SK-N-SH treated with all-trans-retinoic acid at 6 μM for 48 hours (cell line): ENCODE measurements at regions not wholly inside any gene's neighbourhood (a gene's known extent, or its start where the extent isn't known, plus 50 kb on each side); places are given as distances from the start of the nearest gene placed in this dataset.

ENCODE experiments used
- ATAC-seq: fragments of 200-7000 bp; cut with Tn5 transposase; 3 replicates; pipeline ENCODE4 v1.9.1; 2020; ENCODE audit warnings: mild to moderate bottlenecking, moderate library complexity
- ARNTL ChIP-seq: fragments of 450-650 bp; formaldehyde crosslinking; IDR thresholded peaks from 2 replicates; pipeline ENCODE4 v1.5.0; 2020; ENCODE audit warnings: low read depth, mild to moderate bottlenecking, moderate library complexity, borderline replicate concordance
- BACH2 ChIP-seq: fragments of 250-450 bp; sonication (Bioruptor Pico); IDR thresholded peaks from 2 replicates; pipeline ENCODE4 v1.9.0; 2021; ENCODE audit warnings: mild to moderate bottlenecking, borderline replicate concordance
- CREB5 ChIP-seq: fragments of 250-450 bp; sonication (Bioruptor Pico); IDR thresholded peaks from 2 replicates; pipeline ENCODE4 v1.5.1; 2020; ENCODE audit warnings: low read depth, mild to moderate bottlenecking, moderate library complexity
- CSDC2 ChIP-seq: fragments of 250-450 bp; sonication (Bioruptor Pico); IDR thresholded peaks from 2 replicates; pipeline ENCODE4 v1.5.0; 2020; ENCODE audit warnings: mild to moderate bottlenecking, moderate library complexity
- CSRNP3 ChIP-seq: fragments of 250-450 bp; sonication (Bioruptor Pico); IDR thresholded peaks from 2 replicates; pipeline ENCODE4 v1.5.1; 2021; ENCODE audit warnings: mild to moderate bottlenecking, moderate library complexity
- ESRRG ChIP-seq: fragments of 250-450 bp; sonication (Bioruptor Pico); IDR thresholded peaks from 2 replicates; pipeline ENCODE4 v1.6.1; 2021; ENCODE audit warnings: mild to moderate bottlenecking
- GLIS3 ChIP-seq: fragments of 250-450 bp; sonication (Bioruptor Pico); IDR thresholded peaks from 2 replicates; pipeline ENCODE4 v1.5.0; 2020; ENCODE audit warnings: mild to moderate bottlenecking, moderate library complexity
- ISL1 ChIP-seq: fragments of 250-450 bp; sonication (Bioruptor Pico); IDR thresholded peaks from 2 replicates; pipeline ENCODE4 v2.1.2; 2022; ENCODE audit warnings: mild to moderate bottlenecking, moderate library complexity
- PPARA ChIP-seq: fragments of 250-450 bp; sonication (Bioruptor Pico); IDR thresholded peaks from 2 replicates; pipeline ENCODE4 v1.5.0; 2020; ENCODE audit warnings: mild to moderate bottlenecking, borderline replicate concordance
- SNAI2 ChIP-seq: fragments of 250-450 bp; sonication (Bioruptor Pico); IDR thresholded peaks from 2 replicates; pipeline ENCODE4 v1.5.0; 2020; ENCODE audit warnings: mild to moderate bottlenecking, moderate library complexity
- TCF4 ChIP-seq: fragments of 250-450 bp; sonication (Bioruptor Pico); IDR thresholded peaks from 2 replicates; pipeline ENCODE4 v1.8.0; 2021; ENCODE audit warnings: mild to moderate bottlenecking, moderate library complexity, borderline replicate concordance
- TOX ChIP-seq: fragments of 250-450 bp; sonication (Bioruptor Pico); IDR thresholded peaks from 2 replicates; pipeline ENCODE4 v1.8.0; 2021; ENCODE audit warnings: mild to moderate bottlenecking, moderate library complexity, borderline replicate concordance
- TSHZ2 ChIP-seq: fragments of 250-450 bp; sonication (Bioruptor Pico); IDR thresholded peaks from 2 replicates; pipeline ENCODE4 v1.5.0; 2020; ENCODE audit warnings: mild to moderate bottlenecking, moderate library complexity
- ZC3H10 ChIP-seq: fragments of 250-450 bp; sonication (Bioruptor Pico); IDR thresholded peaks from 2 replicates; pipeline ENCODE4 v1.5.1; 2021; ENCODE audit warnings: mild to moderate bottlenecking, moderate library complexity
- ZFP3 ChIP-seq: fragments of 250-450 bp; sonication (Bioruptor Pico); IDR thresholded peaks from 2 replicates; pipeline ENCODE4 v1.5.0; 2020; ENCODE audit warnings: mild to moderate bottlenecking, moderate library complexity
- ZFP30 ChIP-seq: fragments of 450-650 bp; formaldehyde crosslinking; IDR thresholded peaks from 2 replicates; pipeline ENCODE4 v1.5.0; 2022; ENCODE audit warnings: mild to moderate bottlenecking, moderate library complexity
- ZNF565 ChIP-seq: fragments of 450-650 bp; formaldehyde crosslinking; conservative IDR thresholded peaks from 2 replicates; pipeline ENCODE4 v1.5.0; 2020; ENCODE audit warnings: low read depth, mild to moderate bottlenecking, moderate library complexity
- ZNF70 ChIP-seq: fragments of 450-650 bp; formaldehyde crosslinking; IDR thresholded peaks from 2 replicates; pipeline ENCODE4 v1.5.0; 2020; ENCODE audit warnings: mild to moderate bottlenecking, moderate library complexity
- ZNF8 ChIP-seq: fragments of 450-650 bp; formaldehyde crosslinking; IDR thresholded peaks from 2 replicates; pipeline ENCODE4 v1.5.0; 2020; ENCODE audit warnings: mild to moderate bottlenecking, moderate library complexity
- TF ChIP-seq, protein P1 (sequence below): fragments of 250-450 bp; sonication (Bioruptor Pico); IDR thresholded peaks from 2 replicates; pipeline ENCODE4 v1.8.0; 2020; ENCODE audit warnings: mild to moderate bottlenecking, moderate library complexity, borderline replicate concordance
- TF ChIP-seq, protein P2 (sequence below): fragments of 250-450 bp; sonication (Bioruptor Pico); IDR thresholded peaks from 2 replicates; pipeline ENCODE4 v1.8.0; 2021; ENCODE audit warnings: low read depth, mild to moderate bottlenecking, moderate library complexity, borderline replicate concordance

- TF ChIP-seq BACH2 (no peak), CSRNP3 (CRISPR knock-in tag) (no peak), TSHZ2 (CRISPR knock-in tag) (no peak), TCF4 (no peak), TOX (CRISPR knock-in tag) (no peak), CREB5 (CRISPR knock-in tag) (no peak), CSDC2 (CRISPR knock-in tag) (no peak), ZNF70 (CRISPR knock-in tag) (no peak), SNAI2 (no peak), PPARA (CRISPR knock-in tag) (no peak), ZC3H10 (no peak), ZNF8 (CRISPR knock-in tag) (no peak), ARNTL (CRISPR knock-in tag) (no peak), ZFP30 (no peak)
- TF ChIP-seq, protein P1, sequence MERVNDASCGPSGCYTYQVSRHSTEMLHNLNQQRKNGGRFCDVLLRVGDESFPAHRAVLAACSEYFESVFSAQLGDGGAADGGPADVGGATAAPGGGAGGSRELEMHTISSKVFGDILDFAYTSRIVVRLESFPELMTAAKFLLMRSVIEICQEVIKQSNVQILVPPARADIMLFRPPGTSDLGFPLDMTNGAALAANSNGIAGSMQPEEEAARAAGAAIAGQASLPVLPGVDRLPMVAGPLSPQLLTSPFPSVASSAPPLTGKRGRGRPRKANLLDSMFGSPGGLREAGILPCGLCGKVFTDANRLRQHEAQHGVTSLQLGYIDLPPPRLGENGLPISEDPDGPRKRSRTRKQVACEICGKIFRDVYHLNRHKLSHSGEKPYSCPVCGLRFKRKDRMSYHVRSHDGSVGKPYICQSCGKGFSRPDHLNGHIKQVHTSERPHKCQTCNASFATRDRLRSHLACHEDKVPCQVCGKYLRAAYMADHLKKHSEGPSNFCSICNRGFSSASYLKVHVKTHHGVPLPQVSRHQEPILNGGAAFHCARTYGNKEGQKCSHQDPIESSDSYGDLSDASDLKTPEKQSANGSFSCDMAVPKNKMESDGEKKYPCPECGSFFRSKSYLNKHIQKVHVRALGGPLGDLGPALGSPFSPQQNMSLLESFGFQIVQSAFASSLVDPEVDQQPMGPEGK (CRISPR knock-in tag), result no peak
- TF ChIP-seq, protein P2, sequence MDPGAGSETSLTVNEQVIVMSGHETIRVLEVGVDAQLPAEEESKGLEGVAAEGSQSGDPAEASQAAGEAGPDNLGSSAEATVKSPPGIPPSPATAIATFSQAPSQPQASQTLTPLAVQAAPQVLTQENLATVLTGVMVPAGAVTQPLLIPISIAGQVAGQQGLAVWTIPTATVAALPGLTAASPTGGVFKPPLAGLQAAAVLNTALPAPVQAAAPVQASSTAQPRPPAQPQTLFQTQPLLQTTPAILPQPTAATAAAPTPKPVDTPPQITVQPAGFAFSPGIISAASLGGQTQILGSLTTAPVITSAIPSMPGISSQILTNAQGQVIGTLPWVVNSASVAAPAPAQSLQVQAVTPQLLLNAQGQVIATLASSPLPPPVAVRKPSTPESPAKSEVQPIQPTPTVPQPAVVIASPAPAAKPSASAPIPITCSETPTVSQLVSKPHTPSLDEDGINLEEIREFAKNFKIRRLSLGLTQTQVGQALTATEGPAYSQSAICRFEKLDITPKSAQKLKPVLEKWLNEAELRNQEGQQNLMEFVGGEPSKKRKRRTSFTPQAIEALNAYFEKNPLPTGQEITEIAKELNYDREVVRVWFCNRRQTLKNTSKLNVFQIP (CRISPR knock-in tag), result no peak
- no peak for ATAC-seq
Observed at GRCh38 chr16:17965133-17965900, 371.2 kb downstream of the NPIPA8 start.

- no peak for TF ChIP-seq ZFP3 (CRISPR knock-in tag)
- peak; percentile 48 for TF ChIP-seq ISL1 (CRISPR knock-in tag)
- no peak for ATAC-seq
Observed at GRCh38 chr16:17964196-17964595, 372.3 kb downstream of the NPIPA8 start.

DNA sequence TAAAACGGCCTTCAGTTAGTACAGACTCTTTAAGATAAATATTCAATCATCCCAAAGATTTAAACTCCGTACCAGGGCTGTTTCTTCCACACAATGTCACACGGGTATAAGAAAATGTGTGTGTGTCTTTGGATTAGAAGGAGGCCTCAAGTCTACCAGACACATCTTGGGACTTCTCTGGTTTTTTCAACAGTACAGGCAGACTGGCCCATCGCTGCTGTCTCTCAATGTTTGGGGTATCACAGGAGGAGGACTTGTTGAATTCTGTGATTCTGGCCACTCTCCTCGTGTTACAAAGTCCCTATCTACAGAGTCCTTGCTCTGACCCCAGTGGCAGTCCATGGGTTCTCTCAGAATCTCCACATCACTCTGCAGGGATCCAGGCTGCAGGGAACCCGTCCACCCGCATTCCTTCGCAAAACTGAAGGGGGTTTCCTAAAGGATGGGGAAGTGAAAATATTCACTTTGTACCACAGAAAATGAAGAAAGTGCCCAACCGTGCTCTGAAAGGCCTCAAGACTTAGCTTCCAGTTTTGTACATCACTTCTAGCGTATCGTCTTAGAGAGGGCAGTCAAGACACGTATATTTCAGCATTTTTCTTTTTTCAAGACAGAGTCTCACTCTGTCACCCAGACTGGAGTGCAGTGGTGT, 373.2 kb downstream of the NPIPA8 start:
- TF ChIP-seq ZFP30 (no peak), ESRRG (no peak), CREB5 (CRISPR knock-in tag) (no peak), GLIS3 (CRISPR knock-in tag) (no peak), SNAI2 (no peak), ZNF565 (no peak), PPARA (CRISPR knock-in tag) (no peak), ISL1 (CRISPR knock-in tag) (no peak), ZNF70 (CRISPR knock-in tag) (no peak), ARNTL (CRISPR knock-in tag) (no peak)
- TF ChIP-seq, protein P2 (CRISPR knock-in tag), result no peak

More for the DNA sequence above, 373.2 kb downstream of the NPIPA8 start:
- ATAC-seq, result no peak
